Body of pancreas (tissue), 4 donors: ENCODE measurements at regions not wholly inside any gene's neighbourhood (a gene's known extent, or its start where the extent isn't known, plus 50 kb on each side); places are given as distances from the start of the nearest gene placed in this dataset.

Source experiments
- ATAC-seq: fragments of 150-250 bp; one replicate; pipeline ENCODE4 v1.9.1; 2016
- DNase-seq, 4 donors: peaks; one replicate each; pipeline ENCODE4 v3.0.0-alpha.2; 2019
- H3K27ac ChIP-seq, 4 donors: fragments of 200-600 bp; sonication (generic); 1 replicate in 3 of 4; 2 replicates in 1 of 4; pipeline versions ENCODE4 v1.5.1 to v1.6.1; 2016 to 2019; ENCODE audit warnings: mild to moderate bottlenecking in 1 of 4, mixed read lengths in 1 of 4, moderate library complexity in 1 of 4
- H3K27me3 ChIP-seq, 2 donors: fragments of 200-600 bp; sonication (generic); one replicate each; pipeline ENCODE4 v1.6.0; 2016; ENCODE audit warnings: mild to moderate bottlenecking in 1 of 2
- H3K36me3 ChIP-seq, 2 donors: fragments of 200-600 bp; sonication (generic); replicated peaks in 1 of 2; 2 replicates each; pipeline ENCODE4 v1.5.1; 2016; ENCODE audit warnings: low read depth in 2 of 2; ENCODE audit not compliant: insufficient read depth in 1 of 2
- H3K4me1 ChIP-seq: fragments of 200-600 bp; sonication (generic); one replicate; pipeline ENCODE4 v1.6.0; 2016
- H3K4me3 ChIP-seq, 2 donors: fragments of 200-600 bp; sonication (generic); 1 replicate in 1 of 2; 2 replicates in 1 of 2; pipeline ENCODE4 v1.5.1; 2016 to 2019
- H3K9me3 ChIP-seq, 3 donors: fragments of 200-600 bp; sonication (generic); 1 replicate in 2 of 3; 2 replicates in 1 of 3; pipeline ENCODE4 v1.5.1; 2016
- CTCF ChIP-seq, 7 experiments: fragments of 450-650 bp in 4 of 7; fragments of 200-600 bp in 3 of 7; sonication (generic) in 3 of 7; IDR thresholded peaks; one replicate each; pipeline ENCODE4 v1.5.1; 2016 to 2019; ENCODE audit warnings: antibody characterized with exemption in 7 of 7
- POLR2A ChIP-seq, 3 donors: fragments of 450-650 bp; IDR thresholded peaks; one replicate each; pipeline ENCODE4 v1.6.1; 2016; ENCODE audit warnings: antibody characterized with exemption in 3 of 3, mild to moderate bottlenecking in 2 of 3
- WGBS, 2 donors: methylation state at CpG; one replicate each; pipeline ENCODE4 v1.1.5; 2017; 5-methylcytosine and 5-hydroxymethylcytosine counted together
- intact Hi-C: fragments of 100-400 bp; cut with DNase I; formaldehyde crosslinking; loops from one replicate; pipeline ENCODE4 v1.15.1; 2023

GRCh38 chr19:31591258-31591657, 242.0 kb upstream of the TSHZ3 start:
- H3K9me3 ChIP-seq, result no peaks in the 10 kb centered on the region
- no peak overlapping the region for H3K4me3 ChIP-seq
- H3K27me3 ChIP-seq, result no peaks in the 10 kb centered on the region
- no peak overlapping the region for H3K27ac ChIP-seq
- no peaks in the 10 kb centered on the region for H3K4me1 ChIP-seq
- intact Hi-C loops, result no loop called here
- H3K36me3 ChIP-seq, result no peaks in the 10 kb centered on the region
- WGBS, 2 donors, result 81 to 100% methylated on average over 1 of the region's 1 CpG
- no peak for DNase-seq
- no peak for ATAC-seq
- TF ChIP-seq CTCF (IDR thresholded peaks at IDR 0.05) (peak in 2 of 7 experiments; percentile 5 to 26), POLR2A (IDR thresholded peaks at IDR 0.05) (no peak)

- Histone ChIP-seq H3K4me3 (no peak overlapping the region), H3K9me3 (no peaks in the 10 kb centered on the region), H3K36me3 (no peaks in the 10 kb centered on the region), H3K27ac (no peak overlapping the region), H3K27me3 (no peaks in the 10 kb centered on the region), H3K4me1 (no peaks in the 10 kb centered on the region)
- ATAC-seq, result no peak
- 78 to 84% methylated on average over 12 to 14 of the region's 14 CpGs for WGBS, 2 donors
- no peak for TF ChIP-seq CTCF (IDR thresholded peaks at IDR 0.05)
- no peak for TF ChIP-seq POLR2A (IDR thresholded peaks at IDR 0.05)
- DNase-seq, result no peak
- intact Hi-C loops, result no loop called here
Measured at GRCh38 chr19:31592456-31592855, 243.2 kb upstream of the TSHZ3 start.

- H3K4me1 ChIP-seq, result no peaks in the 10 kb centered on the region
- intact Hi-C loops, result no loop called here
- no peak overlapping the region for H3K27ac ChIP-seq
- no peaks in the 10 kb centered on the region for H3K9me3 ChIP-seq
- no peak overlapping the region for H3K4me3 ChIP-seq
- DNase-seq (no peak), ATAC-seq (no peak)
- no peaks in the 10 kb centered on the region for H3K27me3 ChIP-seq
- 46 to 53% methylated on average over 6 of the region's 6 CpGs for WGBS, 2 donors
- H3K36me3 ChIP-seq, result no peaks in the 10 kb centered on the region
- TF ChIP-seq CTCF (IDR thresholded peaks at IDR 0.05), result no peak
- TF ChIP-seq POLR2A (IDR thresholded peaks at IDR 0.05), result no peak
Measured at GRCh38 chr19:31594701-31595100, 245.5 kb upstream of the TSHZ3 start.

- Histone ChIP-seq H3K36me3 (no peaks in the 10 kb centered on the region), H3K4me1 (no peaks in the 10 kb centered on the region), H3K27ac (no peak overlapping the region), H3K4me3 (no peak overlapping the region), H3K27me3 (no peaks in the 10 kb centered on the region), H3K9me3 (no peaks in the 10 kb centered on the region)
- DNase-seq (no peak), ATAC-seq (no peak)
- WGBS, 2 donors, result 63 to 67% methylated on average over 4 of the region's 4 CpGs
- no peak for TF ChIP-seq POLR2A (IDR thresholded peaks at IDR 0.05)
- TF ChIP-seq CTCF (IDR thresholded peaks at IDR 0.05), result no peak
- intact Hi-C loops, result no loop called here
Measured at GRCh38 chr19:31595521-31595920, 246.3 kb upstream of the TSHZ3 start.

- Histone ChIP-seq H3K4me1 (no peaks in the 10 kb centered on the region), H3K9me3 (no peaks in the 10 kb centered on the region), H3K27me3 (no peaks in the 10 kb centered on the region), H3K4me3 (no peak overlapping the region), H3K27ac (no peak overlapping the region), H3K36me3 (no peaks in the 10 kb centered on the region)
- TF ChIP-seq CTCF (IDR thresholded peaks at IDR 0.05), result no peak
- WGBS, 2 donors, result 72 to 76% methylated on average over 8 of the region's 8 CpGs
- intact Hi-C loops, result no loop called here
- ATAC-seq (no peak), DNase-seq (no peak)
Measured at GRCh38 chr19:31596751-31597150, 247.5 kb upstream of the TSHZ3 start.
